ENCODE measurements at regions not wholly inside any gene's neighbourhood (a gene's known extent, or its start where the extent isn't known, plus 50 kb on each side); places are given as distances from the start of the nearest gene placed in this dataset.

DNA sequence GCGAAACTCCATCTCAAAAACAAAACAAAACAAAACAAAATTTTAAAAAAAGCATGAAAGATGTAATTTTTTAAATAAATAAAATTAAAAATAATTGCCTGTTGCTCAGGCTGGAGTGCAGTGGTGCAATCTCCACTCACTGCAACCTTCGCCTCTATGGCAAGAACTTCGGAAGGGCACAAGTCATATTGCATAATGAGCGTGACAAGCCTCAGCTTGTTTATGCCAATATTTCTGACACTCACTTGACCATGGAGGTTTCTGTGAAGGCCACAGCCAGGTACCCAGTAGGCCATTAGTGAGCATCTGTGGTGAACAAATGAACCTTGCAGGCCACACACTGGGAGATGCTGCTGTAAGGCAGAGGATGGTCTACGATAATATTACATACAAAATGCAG, 106.1 kb upstream of the KMT2C start:
- TF ChIP-seq, protein P1, sequence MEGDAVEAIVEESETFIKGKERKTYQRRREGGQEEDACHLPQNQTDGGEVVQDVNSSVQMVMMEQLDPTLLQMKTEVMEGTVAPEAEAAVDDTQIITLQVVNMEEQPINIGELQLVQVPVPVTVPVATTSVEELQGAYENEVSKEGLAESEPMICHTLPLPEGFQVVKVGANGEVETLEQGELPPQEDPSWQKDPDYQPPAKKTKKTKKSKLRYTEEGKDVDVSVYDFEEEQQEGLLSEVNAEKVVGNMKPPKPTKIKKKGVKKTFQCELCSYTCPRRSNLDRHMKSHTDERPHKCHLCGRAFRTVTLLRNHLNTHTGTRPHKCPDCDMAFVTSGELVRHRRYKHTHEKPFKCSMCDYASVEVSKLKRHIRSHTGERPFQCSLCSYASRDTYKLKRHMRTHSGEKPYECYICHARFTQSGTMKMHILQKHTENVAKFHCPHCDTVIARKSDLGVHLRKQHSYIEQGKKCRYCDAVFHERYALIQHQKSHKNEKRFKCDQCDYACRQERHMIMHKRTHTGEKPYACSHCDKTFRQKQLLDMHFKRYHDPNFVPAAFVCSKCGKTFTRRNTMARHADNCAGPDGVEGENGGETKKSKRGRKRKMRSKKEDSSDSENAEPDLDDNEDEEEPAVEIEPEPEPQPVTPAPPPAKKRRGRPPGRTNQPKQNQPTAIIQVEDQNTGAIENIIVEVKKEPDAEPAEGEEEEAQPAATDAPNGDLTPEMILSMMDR (IDR thresholded peaks at IDR 0.05; ENCODE audit: low read length) = no peak
- TF ChIP-seq EZH2 (optimal IDR thresholded peaks at IDR 0.05; ENCODE audit: low read depth, low read length) (no peak), EZH2phosphoT487 (IDR thresholded peaks at IDR 0.05; ENCODE audit: low read length) (no peak)

All from MM.1S (cell line).